Esophagus squamous epithelium (tissue), 5 donors: ENCODE measurements at regions not wholly inside any gene's neighbourhood (a gene's known extent, or its start where the extent isn't known, plus 50 kb on each side); places are given as distances from the start of the nearest gene placed in this dataset.
A peak's percentile ranks its signal among the peaks of the same experiment; 100 is the strongest.

Experiments
- DNase-seq: peaks from one replicate; lab custom pipeline; 2025; lab: John Stamatoyannopoulos, UW
- H3K27ac ChIP-seq, 4 donors: fragments of 200-600 bp; sonication (generic); one replicate each; pipeline ENCODE4 v1.5.1; 2016 to 2019; ENCODE audit warnings: mild to moderate bottlenecking in 1 of 4
- H3K27me3 ChIP-seq, 4 donors: fragments of 200-600 bp; sonication (generic); 1 replicate in 3 of 4; 2 replicates in 1 of 4; pipeline versions ENCODE4 v1.5.1 to v1.6.0; 2017 to 2021; ENCODE audit warnings: antibody characterized with exemption in 1 of 4
- H3K36me3 ChIP-seq, 3 donors: fragments of 200-600 bp; sonication (generic); one replicate each; pipeline ENCODE4 v1.5.1; 2016 to 2019
- H3K4me1 ChIP-seq, 3 donors: fragments of 200-600 bp; sonication (generic); one replicate each; pipeline ENCODE4 v1.5.1; 2017 to 2019
- H3K4me3 ChIP-seq, 4 donors: fragments of 200-600 bp; sonication (generic); 1 replicate in 3 of 4; 2 replicates in 1 of 4; pipeline ENCODE4 v1.5.1; 2016 to 2019; ENCODE audit warnings: mild to moderate bottlenecking in 2 of 4, moderate library complexity in 1 of 4
- H3K9me3 ChIP-seq, 3 donors: fragments of 200-600 bp; sonication (generic); one replicate each; pipeline ENCODE4 v1.5.1; 2016 to 2019
- CTCF ChIP-seq, 6 experiments: fragments of 450-650 bp in 4 of 6; fragments of 200-600 bp in 2 of 6; sonication (generic) in 2 of 6; IDR thresholded peaks; one replicate each; pipeline ENCODE4 v1.5.1; 2016 to 2019; ENCODE audit warnings: antibody characterized with exemption in 6 of 6, mild to moderate bottlenecking in 4 of 6, moderate library complexity in 4 of 6
- POLR2A ChIP-seq, 4 donors: fragments of 450-650 bp; IDR thresholded peaks; one replicate each; pipeline ENCODE4 v1.6.1; 2017; ENCODE audit warnings: antibody characterized with exemption in 4 of 4, mild to moderate bottlenecking in 4 of 4, moderate library complexity in 3 of 4
- WGBS, 2 donors: methylation state at CpG; one replicate each; pipeline ENCODE4 v1.1.5; 2018; 5-methylcytosine and 5-hydroxymethylcytosine counted together
- intact Hi-C: fragments of 100-400 bp; cut with DNase I; formaldehyde crosslinking; loops from one replicate; pipeline ENCODE4 v1.15.0; 2022
- donor health status: DM: yes; HTN: yes; CAD: no.

GRCh38 chrX:42944381-42944998, 166.5 kb upstream of the PPP1R2C start:
- Histone ChIP-seq H3K36me3 (no peaks in the 10 kb centered on the region), H3K27ac (peak overlapping the region in 2 of 4 donors; percentile 9 to 25), H3K4me3 (no peak overlapping the region), H3K27me3 (no peaks in the 10 kb centered on the region), H3K4me1 (peaks cover 0 to 14% (median 0%) of the 10 kb centered on the region in 3 donors), H3K9me3 (no peaks in the 10 kb centered on the region)
- intact Hi-C loops, result no loop called here
- no peak for DNase-seq
- TF ChIP-seq POLR2A (IDR thresholded peaks at IDR 0.05) (peak in 1 of 4 donors; percentile 8), CTCF (IDR thresholded peaks at IDR 0.05) (no peak)
- WGBS, 2 donors, result 55 to 83% methylated on average over 2 to 3 of the region's 3 CpGs

- DNase-seq, result no peak
- intact Hi-C loops, result no loop called here
- Histone ChIP-seq H3K4me1 (peaks cover 0 to 17% (median 0%) of the 10 kb centered on the region in 3 donors), H3K36me3 (no peaks in the 10 kb centered on the region), H3K27ac (peak overlapping the region in 2 of 4 donors; percentile 12 to 25), H3K27me3 (no peaks in the 10 kb centered on the region), H3K9me3 (no peaks in the 10 kb centered on the region), H3K4me3 (no peak overlapping the region)
- whole genome bisulfite sequencing, 2 donors, result 49 to 71% methylated on average over 6 of the region's 6 CpGs
- no peak for TF ChIP-seq POLR2A (IDR thresholded peaks at IDR 0.05)
- TF ChIP-seq CTCF (IDR thresholded peaks at IDR 0.05), result no peak
These were observed 168.7 kb upstream of the PPP1R2C start for GRCh38 chrX:42946544-42947194.

GRCh38 chrX:42948723-42949657, 171.0 kb upstream of the PPP1R2C start:
- peak overlapping the region in 1 of 4 donors; percentile 3 for H3K27ac ChIP-seq
- H3K4me1 ChIP-seq, result peaks cover 0 to 17% (median 0%) of the 10 kb centered on the region in 3 donors
- TF ChIP-seq POLR2A (IDR thresholded peaks at IDR 0.05) (no peak), CTCF (IDR thresholded peaks at IDR 0.05) (no peak)
- WGBS, 2 donors, result 22 to 34% methylated on average over 8 to 9 of the region's 9 CpGs
- no peaks in the 10 kb centered on the region for H3K9me3 ChIP-seq
- no peaks in the 10 kb centered on the region for H3K36me3 ChIP-seq
- no peak for DNase-seq
- H3K4me3 ChIP-seq, result no peak overlapping the region
- intact Hi-C loops, result no loop called here
- no peaks in the 10 kb centered on the region for H3K27me3 ChIP-seq

- Histone ChIP-seq H3K9me3 (no peaks in the 10 kb centered on the region), H3K27me3 (no peaks in the 10 kb centered on the region), H3K36me3 (no peaks in the 10 kb centered on the region), H3K27ac (no peak overlapping the region), H3K4me3 (no peak overlapping the region), H3K4me1 (peaks cover 0 to 17% (median 0%) of the 10 kb centered on the region in 3 donors)
- no peak for DNase-seq
- intact Hi-C loops, result no loop called here
- TF ChIP-seq CTCF (IDR thresholded peaks at IDR 0.05) (no peak), POLR2A (IDR thresholded peaks at IDR 0.05) (no peak)
These were observed 173.8 kb upstream of the PPP1R2C start for GRCh38 chrX:42951747-42952146.
